GM19239 (cell line): ENCODE measurements at regions not wholly inside any gene's neighbourhood (a gene's known extent, or its start where the extent isn't known, plus 50 kb on each side); places are given as distances from the start of the nearest gene placed in this dataset.

Experiments used
- DNase-seq: peaks from one replicate; pipeline ENCODE4 v3.0.0; 2011; ENCODE audit warnings: low spot score; ENCODE audit not compliant: insufficient read length
- FAIRE-seq: peaks from 2 replicates; lab custom pipeline; 2011; peaks lifted over from hg19 to GRCh38; lab: Jason Lieb, UNC

GRCh38 chr13:59527500-59527899 lies 636.2 kb downstream of the DIAPH3 start:
- DNase-seq (no peak), FAIRE-seq (no peak)

- FAIRE-seq: no peak
- no peak for DNase-seq
These were observed 632.1 kb downstream of the DIAPH3 start for GRCh38 chr13:59531571-59532091.

GRCh38 chr13:59532405-59532804 lies 631.3 kb downstream of the DIAPH3 start:
- DNase-seq (no peak), FAIRE-seq (no peak)

- FAIRE-seq (no peak), DNase-seq (no peak)
These were observed 629.9 kb downstream of the DIAPH3 start for GRCh38 chr13:59533561-59534555.

GRCh38 chr13:59534806-59535205 lies 628.9 kb downstream of the DIAPH3 start:
- no peak for DNase-seq
- FAIRE-seq: no peak

- FAIRE-seq: no peak
- no peak for DNase-seq
These were observed 626.2 kb downstream of the DIAPH3 start for GRCh38 chr13:59537500-59537899.

- DNase-seq: no peak
- FAIRE-seq: no peak
These were observed 625.2 kb downstream of the DIAPH3 start for GRCh38 chr13:59538512-59538911.

GRCh38 chr13:59542303-59542702 lies 621.4 kb downstream of the DIAPH3 start:
- DNase-seq: no peak
- no peak for FAIRE-seq

- no peak for FAIRE-seq
- DNase-seq: no peak
These were observed 620.3 kb downstream of the DIAPH3 start for GRCh38 chr13:59543418-59543817.

- DNase-seq (no peak), FAIRE-seq (no peak)
These were observed 618.7 kb downstream of the DIAPH3 start for GRCh38 chr13:59545007-59545406.

- FAIRE-seq (no peak), DNase-seq (no peak)
These were observed 617.5 kb downstream of the DIAPH3 start for GRCh38 chr13:59546178-59546577.

GRCh38 chr13:59547950-59548349 lies 615.8 kb downstream of the DIAPH3 start:
- FAIRE-seq (no peak), DNase-seq (no peak)

GRCh38 chr13:59562924-59563323 lies 600.8 kb downstream of the DIAPH3 start:
- no peak for FAIRE-seq

GRCh38 chr13:59566561-59566960 lies 597.2 kb downstream of the DIAPH3 start:
- no peak for FAIRE-seq
- no peak for DNase-seq

More at GRCh38 chr13:59562924-59563323, 600.8 kb downstream of the DIAPH3 start:
- no peak for DNase-seq

- DNase-seq: no peak
- FAIRE-seq: no peak
These were observed 595.4 kb downstream of the DIAPH3 start for GRCh38 chr13:59568306-59568705.

- FAIRE-seq: no peak
- no peak for DNase-seq
These were observed 593.5 kb downstream of the DIAPH3 start for GRCh38 chr13:59570204-59570603.

- no peak for DNase-seq
- no peak for FAIRE-seq
These were observed 579.6 kb downstream of the DIAPH3 start for GRCh38 chr13:59584101-59584500.

- DNase-seq (no peak), FAIRE-seq (no peak)
These were observed 578.7 kb downstream of the DIAPH3 start for GRCh38 chr13:59584761-59585670.

- DNase-seq (no peak), FAIRE-seq (no peak)
These were observed 576.7 kb downstream of the DIAPH3 start for GRCh38 chr13:59587030-59587429.

GRCh38 chr13:59587971-59588716 lies 575.6 kb downstream of the DIAPH3 start:
- DNase-seq (no peak), FAIRE-seq (no peak)
